NCI-H2227 (cell line): ENCODE measurements at regions not wholly inside any gene's neighbourhood (a gene's known extent, or its start where the extent isn't known, plus 50 kb on each side); places are given as distances from the start of the nearest gene placed in this dataset.
"Not testable (repeated sequence)": the region's sequence is repeated elsewhere in the genome, so short reads cannot be mapped to it uniquely, and the experiment has no call there.

Experiments used
- DNase-seq: peaks from one replicate; lab custom pipeline; 2025; ENCODE audit not compliant: unreplicated experiment; lab: John Stamatoyannopoulos, UW

- DNase-seq = no peak
These were observed 408.9 kb upstream of the AUTS2 start for GRCh38 chr7:69189406-69189805.

GRCh38 chr7:69190025-69190424, 408.2 kb upstream of the AUTS2 start:
- no peak for DNase-seq

- DNase-seq = no peak
These were observed 407.5 kb upstream of the AUTS2 start for GRCh38 chr7:69190763-69191162.

DNA sequence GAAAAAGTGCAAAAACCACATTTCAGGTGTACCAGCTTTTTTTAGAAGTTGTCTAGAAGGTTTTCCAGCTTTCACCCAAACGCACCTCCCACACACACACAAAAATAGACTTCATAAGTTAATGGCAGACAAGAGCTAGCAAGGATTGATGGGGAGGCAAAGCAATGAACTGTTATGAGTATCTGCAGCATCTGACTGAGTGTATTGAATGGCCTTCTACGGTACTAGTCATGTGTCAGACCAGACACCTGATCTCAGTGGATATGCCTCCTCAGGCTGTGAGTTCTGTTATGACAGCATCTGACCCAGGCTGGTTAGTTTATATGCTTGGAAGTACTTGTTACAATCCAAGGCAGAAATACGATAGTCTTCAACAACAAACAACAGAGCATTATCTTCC, 406.1 kb upstream of the AUTS2 start:
- DNase-seq = no peak

GRCh38 chr7:69193061-69193460, 405.2 kb upstream of the AUTS2 start:
- DNase-seq = no peak

- DNase-seq = no peak
These were observed 401.7 kb upstream of the AUTS2 start for GRCh38 chr7:69196593-69196992.

GRCh38 chr7:69198250-69198649, 400.0 kb upstream of the AUTS2 start:
- no peak for DNase-seq

GRCh38 chr7:69199041-69199440, 399.2 kb upstream of the AUTS2 start:
- no peak for DNase-seq

- no peak for DNase-seq
These were observed 398.6 kb upstream of the AUTS2 start for GRCh38 chr7:69199661-69200060.

GRCh38 chr7:69203871-69204270, 394.4 kb upstream of the AUTS2 start:
- DNase-seq = no peak

DNA sequence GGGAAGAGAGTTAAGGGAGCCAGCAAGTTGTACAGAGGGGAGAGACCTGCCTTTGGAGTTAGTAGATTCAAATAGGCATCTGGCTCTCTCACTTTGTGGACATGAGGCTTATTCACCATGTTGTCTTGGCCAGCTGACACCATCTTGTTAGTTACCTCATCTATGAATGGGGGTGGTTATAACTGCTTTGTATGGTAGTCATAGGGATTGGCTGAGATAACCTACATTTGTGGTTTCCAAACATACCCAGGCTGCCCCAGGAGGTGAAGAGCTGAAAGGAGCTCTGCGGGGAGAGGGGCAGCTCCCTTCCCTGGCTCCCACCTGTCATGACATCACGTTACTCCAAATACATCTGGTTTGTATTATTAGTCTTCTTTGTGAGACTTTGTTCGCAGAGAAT, 393.3 kb upstream of the AUTS2 start:
- DNase-seq = no peak

DNA sequence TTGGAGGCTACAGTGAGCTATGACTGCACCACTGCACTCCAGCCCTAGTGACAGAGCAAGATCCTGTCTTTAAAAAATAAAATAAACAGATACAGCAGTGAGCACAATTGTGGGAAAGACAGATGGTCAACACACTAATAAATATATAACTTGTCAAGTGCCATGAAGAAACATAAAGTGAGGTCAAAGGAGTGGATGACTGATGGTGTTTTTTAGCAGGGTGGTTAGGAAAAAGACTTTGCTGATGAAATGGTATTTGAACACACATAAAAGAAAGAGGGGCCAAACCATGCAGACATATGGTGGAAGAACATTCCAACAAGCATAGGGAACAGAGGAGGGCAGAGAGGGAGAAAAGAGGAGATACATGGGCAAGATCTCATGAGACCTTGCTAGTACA, 392.7 kb upstream of the AUTS2 start:
- no peak for DNase-seq

- DNase-seq = no peak
These were observed 390.0 kb upstream of the AUTS2 start for GRCh38 chr7:69208276-69208675.

- DNase-seq = no peak
These were observed 389.4 kb upstream of the AUTS2 start for GRCh38 chr7:69208848-69209247.

- DNase-seq = no peak
These were observed 386.9 kb upstream of the AUTS2 start for GRCh38 chr7:69211336-69211735.

DNA sequence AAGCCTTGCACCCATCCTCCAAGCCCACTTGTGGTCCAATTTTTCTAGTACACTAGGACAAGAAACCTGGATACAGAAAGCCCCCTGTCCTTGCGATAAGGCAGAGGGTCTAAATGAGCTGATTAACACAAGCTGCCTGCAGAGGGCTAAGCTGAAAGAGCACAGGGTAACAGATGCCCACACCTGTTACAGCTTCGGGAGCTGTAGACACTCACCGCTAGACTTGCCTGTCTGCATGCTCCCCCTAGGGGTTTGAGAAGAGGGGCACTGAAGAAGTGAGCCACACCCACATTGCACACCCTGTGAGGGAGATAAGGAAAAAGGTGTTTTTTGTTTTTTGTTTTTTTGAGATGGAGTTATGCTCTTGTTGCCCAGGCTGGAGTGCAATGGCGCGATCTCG, 386.5 kb upstream of the AUTS2 start:
- DNase-seq = no peak

DNA sequence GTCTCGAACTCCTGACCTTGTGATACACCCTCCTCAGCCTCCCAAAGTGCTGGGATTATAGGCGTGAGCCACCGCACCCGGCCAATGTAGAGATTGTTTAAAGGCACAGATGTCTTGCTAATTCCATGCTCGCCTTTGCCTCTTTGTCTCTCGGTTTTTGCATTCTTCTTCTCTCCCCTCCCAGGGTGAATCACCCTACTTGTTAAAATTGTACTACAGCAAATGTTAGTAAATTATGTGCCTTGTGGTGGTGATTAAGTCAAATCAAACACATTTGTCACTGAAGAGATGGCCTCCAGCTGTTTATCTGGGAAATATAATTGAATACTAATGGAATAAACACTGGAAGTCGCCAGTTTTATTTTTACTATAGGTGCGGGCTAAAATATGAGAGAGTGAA, 384.4 kb upstream of the AUTS2 start:
- DNase-seq = no peak

GRCh38 chr7:69215516-69215915, 382.8 kb upstream of the AUTS2 start:
- not testable (repeated sequence) for DNase-seq

DNA sequence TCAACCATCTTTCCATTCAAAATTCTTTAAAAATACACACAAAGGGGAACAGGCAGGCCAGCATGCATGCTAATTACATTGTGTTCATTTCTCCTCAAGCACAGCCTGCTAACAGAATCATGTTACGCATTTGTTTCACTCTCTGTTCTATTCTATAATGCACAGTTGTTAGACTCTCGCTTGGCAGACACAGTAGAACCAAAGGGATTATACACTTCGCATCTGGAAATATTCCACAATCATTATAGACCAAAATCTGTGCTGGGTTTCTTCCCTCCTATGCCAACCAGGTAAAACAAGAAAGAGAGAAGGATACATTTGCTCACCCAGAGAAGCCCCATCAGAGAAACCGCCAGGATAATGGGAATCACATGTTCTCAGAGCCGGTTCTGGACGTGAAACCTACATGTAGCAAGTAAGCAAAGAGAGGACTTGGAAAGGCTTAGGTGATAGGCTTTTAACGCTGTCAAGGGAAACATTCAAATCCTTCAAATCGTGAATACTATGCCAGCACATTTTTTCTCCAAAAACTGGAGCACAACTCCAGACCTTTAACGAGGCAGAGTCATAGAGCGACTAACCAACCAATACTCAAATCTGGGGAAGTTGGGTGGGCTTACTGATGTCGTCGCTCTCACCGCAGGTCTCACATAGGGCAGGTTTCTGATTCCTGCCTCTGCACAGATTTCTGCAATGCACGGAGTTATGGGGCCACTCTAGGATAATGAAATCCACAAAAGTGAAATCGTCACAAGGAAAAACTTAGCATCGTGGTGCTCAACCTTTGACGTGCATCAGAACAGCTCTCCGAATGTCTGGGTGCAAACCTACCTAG, 380.5 kb upstream of the AUTS2 start:
- DNase-seq = no peak

GRCh38 chr7:69218576-69218975, 379.7 kb upstream of the AUTS2 start:
- no peak for DNase-seq

DNA sequence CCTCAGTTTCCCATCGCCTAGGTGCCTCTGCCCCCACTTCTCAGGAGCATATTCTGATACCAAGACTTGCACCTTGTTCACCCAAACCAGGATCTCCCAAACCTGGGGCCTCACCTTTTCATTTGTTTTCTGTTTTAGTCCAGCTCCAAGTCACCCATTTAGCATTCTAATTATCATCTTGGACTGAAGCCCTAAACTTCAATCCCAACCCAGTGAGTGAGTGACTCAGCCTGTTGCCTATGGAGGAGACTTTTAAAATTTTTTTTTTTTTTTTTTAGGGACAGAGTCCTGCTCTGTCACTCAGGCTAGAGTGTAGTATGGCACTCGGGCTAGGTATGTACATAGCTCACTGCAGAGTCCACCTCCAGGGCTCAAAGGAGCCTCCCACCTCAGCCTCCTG, 378.9 kb upstream of the AUTS2 start:
- no peak for DNase-seq

GRCh38 chr7:69225259-69225943, 372.9 kb upstream of the AUTS2 start:
- DNase-seq = no peak
